Thoracic aorta (tissue), 2 donors: ENCODE measurements at regions not wholly inside any gene's neighbourhood (a gene's known extent, or its start where the extent isn't known, plus 50 kb on each side); places are given as distances from the start of the nearest gene placed in this dataset.

Experiments used
- ATAC-seq: fragments of 150-250 bp; one replicate; pipeline ENCODE4 v1.8.0; 2017; ENCODE audit warnings: low read depth; ENCODE audit not compliant: insufficient number of reproducible peaks, low FRiP score
- DNase-seq: peaks from one replicate; pipeline ENCODE4 v3.0.0-alpha.2; 2020; ENCODE audit warnings: low spot score
- H3K27ac ChIP-seq, 2 donors: fragments of 200-600 bp; sonication (generic); 1 replicate in 1 of 2; 2 replicates in 1 of 2; pipeline ENCODE4 v1.5.1; 2016; ENCODE audit warnings: mild to moderate bottlenecking in 2 of 2, moderate library complexity in 2 of 2
- H3K27me3 ChIP-seq: fragments of 200-600 bp; sonication (generic); replicated peaks from 2 replicates; pipeline ENCODE4 v1.6.0; 2016; ENCODE audit warnings: mild to moderate bottlenecking; ENCODE audit not compliant: insufficient read depth
- H3K36me3 ChIP-seq: fragments of 200-600 bp; sonication (generic); one replicate; pipeline ENCODE4 v1.5.1; 2016
- H3K4me1 ChIP-seq, 2 donors: fragments of 200-600 bp; sonication (generic); 1 replicate in 1 of 2; 2 replicates in 1 of 2; pipeline versions ENCODE4 v1.5.1 to v1.6.0; 2016; ENCODE audit warnings: low read depth in 2 of 2, mild to moderate bottlenecking in 1 of 2; ENCODE audit not compliant: control insufficient read depth in 1 of 2
- H3K4me3 ChIP-seq: fragments of 200-600 bp; sonication (generic); 2 replicates; pipeline ENCODE4 v1.5.1; 2016; ENCODE audit warnings: mild to moderate bottlenecking
- H3K9me3 ChIP-seq: fragments of 200-600 bp; sonication (generic); 2 replicates; pipeline ENCODE4 v1.5.1; 2016
- CTCF ChIP-seq: fragments of 200-600 bp; sonication (generic); IDR thresholded peaks from one replicate; pipeline ENCODE4 v1.5.1; 2019; ENCODE audit warnings: antibody characterized with exemption

- H3K4me3 ChIP-seq: no peak overlapping the region
- no peaks in the 10 kb centered on the region for H3K27me3 ChIP-seq
- H3K27ac ChIP-seq: no peak overlapping the region
- peaks cover 6% of the 10 kb centered on the region for H3K9me3 ChIP-seq
- ATAC-seq: no peak
- no peaks in the 10 kb centered on the region for H3K4me1 ChIP-seq
- no peak for TF ChIP-seq CTCF
- no peaks in the 10 kb centered on the region for H3K36me3 ChIP-seq
- DNase-seq: no peak
These were observed 284.9 kb upstream of the FBXL7 start for GRCh38 chr5:15215056-15215455.

GRCh38 chr5:15214010-15214409, 286.0 kb upstream of the FBXL7 start:
- no peak for TF ChIP-seq CTCF
- peaks cover 6% of the 10 kb centered on the region for H3K9me3 ChIP-seq
- no peaks in the 10 kb centered on the region for H3K4me1 ChIP-seq
- H3K27ac ChIP-seq: no peak overlapping the region
- no peak overlapping the region for H3K4me3 ChIP-seq
- no peak for ATAC-seq
- H3K36me3 ChIP-seq: no peaks in the 10 kb centered on the region
- H3K27me3 ChIP-seq: no peaks in the 10 kb centered on the region
- no peak for DNase-seq

- DNase-seq: no peak
- Histone ChIP-seq H3K9me3 (peaks cover 6% of the 10 kb centered on the region), H3K4me3 (no peak overlapping the region), H3K4me1 (no peaks in the 10 kb centered on the region), H3K27me3 (no peaks in the 10 kb centered on the region), H3K36me3 (no peaks in the 10 kb centered on the region), H3K27ac (no peak overlapping the region)
- TF ChIP-seq CTCF: no peak
- no peak for ATAC-seq
These were observed 290.8 kb upstream of the FBXL7 start for GRCh38 chr5:15209053-15209762.

- no peak for TF ChIP-seq CTCF
- Histone ChIP-seq H3K4me1 (no peaks in the 10 kb centered on the region), H3K36me3 (no peaks in the 10 kb centered on the region), H3K27me3 (no peaks in the 10 kb centered on the region), H3K4me3 (no peak overlapping the region), H3K9me3 (no peaks in the 10 kb centered on the region), H3K27ac (no peak overlapping the region)
- ATAC-seq (no peak), DNase-seq (no peak)
These were observed 293.8 kb upstream of the FBXL7 start for GRCh38 chr5:15206133-15206532.

GRCh38 chr5:15203376-15203775, 296.6 kb upstream of the FBXL7 start:
- TF ChIP-seq CTCF: no peak
- Histone ChIP-seq H3K27ac (no peak overlapping the region), H3K36me3 (no peaks in the 10 kb centered on the region), H3K4me1 (no peaks in the 10 kb centered on the region), H3K9me3 (no peaks in the 10 kb centered on the region), H3K4me3 (no peak overlapping the region), H3K27me3 (no peaks in the 10 kb centered on the region)
- no peak for ATAC-seq
- no peak for DNase-seq
